SK-N-MC (cell line): ENCODE measurements at regions not wholly inside any gene's neighbourhood (a gene's known extent, or its start where the extent isn't known, plus 50 kb on each side); places are given as distances from the start of the nearest gene placed in this dataset.

Experiments
- DNase-seq: peaks from one replicate; pipeline ENCODE4 v3.0.0-alpha.2; 2011; ENCODE audit warnings: low read depth, low spot score
- H3K27ac ChIP-seq: fragments of 200-600 bp; sonication (generic); 2 replicates; pipeline ENCODE4 v1.5.1; 2016; ENCODE audit warnings: mixed run types
- H3K36me3 ChIP-seq: fragments of 200-600 bp; sonication (generic); 2 replicates; pipeline ENCODE4 v1.6.1; 2017; ENCODE audit warnings: antibody characterized with exemption, low read length, mixed read lengths; ENCODE audit not compliant: insufficient read depth
- H3K4me3 ChIP-seq: fragments of 200-600 bp; sonication (generic); 2 replicates; pipeline ENCODE4 v1.5.1; 2016
- H3K9ac ChIP-seq: fragments of 200-600 bp; sonication (generic); 2 replicates; pipeline ENCODE4 v1.8.0; 2017; ENCODE audit warnings: mixed run types, mixed read lengths; ENCODE audit not compliant: insufficient read length
- H3K9me3 ChIP-seq: fragments of 200-600 bp; sonication (generic); 2 replicates; pipeline ENCODE4 v1.6.1; 2017; ENCODE audit warnings: low read depth, mild to moderate bottlenecking, antibody characterized with exemption, low read length, moderate library complexity, mixed read lengths
- EZH2 ChIP-seq: fragments of 200-600 bp; sonication (generic); IDR thresholded peaks from one replicate; pipeline ENCODE4 v1.6.1; 2017; ENCODE audit warnings: antibody characterized with exemption
- FOXP2 ChIP-seq: optimal IDR thresholded peaks from 2 replicates; pipeline ENCODE3; 2011; ENCODE audit warnings: mild to moderate bottlenecking, moderate library complexity; ENCODE audit not compliant: insufficient read depth; ENCODE audit errors: extremely low read length, control extremely low read depth
- POLR2AphosphoS5 ChIP-seq: IDR thresholded peaks from 2 replicates; pipeline ENCODE4 v1.6.1; 2012; ENCODE audit warnings: mild to moderate bottlenecking, low read depth, low read length, borderline replicate concordance

GRCh38 chr19:27674701-27675100 lies 1538.2 kb downstream of the UQCRFS1 start:
- H3K9me3 ChIP-seq, result no peaks in the 10 kb centered on the region
- H3K9ac ChIP-seq, result no peak overlapping the region
- DNase-seq, result no peak
- TF ChIP-seq FOXP2, result no peak
- TF ChIP-seq EZH2, result no peak
- no peak for TF ChIP-seq POLR2AphosphoS5
- no peaks in the 10 kb centered on the region for H3K36me3 ChIP-seq
- no peak overlapping the region for H3K4me3 ChIP-seq
- no peak overlapping the region for H3K27ac ChIP-seq

- Histone ChIP-seq H3K9me3 (no peaks in the 10 kb centered on the region), H3K36me3 (no peaks in the 10 kb centered on the region), H3K27ac (no peak overlapping the region), H3K9ac (no peak overlapping the region), H3K4me3 (no peak overlapping the region)
- no peak for TF ChIP-seq POLR2AphosphoS5
- no peak for TF ChIP-seq EZH2
- no peak for TF ChIP-seq FOXP2
- no peak for DNase-seq
Measured at GRCh38 chr19:27673986-27674385, 1539.0 kb downstream of the UQCRFS1 start.

GRCh38 chr19:27672309-27673047 lies 1540.5 kb downstream of the UQCRFS1 start:
- TF ChIP-seq FOXP2, result no peak
- no peak for DNase-seq
- no peaks in the 10 kb centered on the region for H3K36me3 ChIP-seq
- no peaks in the 10 kb centered on the region for H3K9me3 ChIP-seq
- H3K27ac ChIP-seq, result no peak overlapping the region
- H3K9ac ChIP-seq, result no peak overlapping the region
- no peak overlapping the region for H3K4me3 ChIP-seq

GRCh38 chr19:27671876-27672275 lies 1541.1 kb downstream of the UQCRFS1 start:
- DNase-seq, result no peak
- Histone ChIP-seq H3K27ac (no peak overlapping the region), H3K36me3 (no peaks in the 10 kb centered on the region), H3K9me3 (no peaks in the 10 kb centered on the region), H3K4me3 (no peak overlapping the region), H3K9ac (no peak overlapping the region)
- TF ChIP-seq FOXP2 (no peak), POLR2AphosphoS5 (no peak), EZH2 (no peak)

GRCh38 chr19:27660428-27660827 lies 1552.5 kb downstream of the UQCRFS1 start:
- DNase-seq, result no peak
- H3K36me3 ChIP-seq, result no peaks in the 10 kb centered on the region
- H3K9me3 ChIP-seq, result no peaks in the 10 kb centered on the region
- no peak overlapping the region for H3K9ac ChIP-seq
- no peak for TF ChIP-seq POLR2AphosphoS5
- TF ChIP-seq FOXP2, result no peak
- no peak for TF ChIP-seq EZH2
- no peak overlapping the region for H3K4me3 ChIP-seq
- no peak overlapping the region for H3K27ac ChIP-seq

- H3K9ac ChIP-seq, result no peak overlapping the region
- H3K4me3 ChIP-seq, result no peak overlapping the region
- H3K27ac ChIP-seq, result no peak overlapping the region
- H3K9me3 ChIP-seq, result no peaks in the 10 kb centered on the region
- no peaks in the 10 kb centered on the region for H3K36me3 ChIP-seq
- no peak for TF ChIP-seq EZH2
- TF ChIP-seq POLR2AphosphoS5, result no peak
- TF ChIP-seq FOXP2, result no peak
- no peak for DNase-seq
Measured at GRCh38 chr19:27657271-27658051, 1555.5 kb downstream of the UQCRFS1 start.

- no peak for TF ChIP-seq FOXP2
- no peak for TF ChIP-seq EZH2
- TF ChIP-seq POLR2AphosphoS5, result no peak
- H3K9ac ChIP-seq, result no peak overlapping the region
- no peaks in the 10 kb centered on the region for H3K9me3 ChIP-seq
- H3K4me3 ChIP-seq, result no peak overlapping the region
- no peak overlapping the region for H3K27ac ChIP-seq
- DNase-seq, result no peak
- H3K36me3 ChIP-seq, result no peaks in the 10 kb centered on the region
Measured at GRCh38 chr19:27654266-27654990, 1558.5 kb downstream of the UQCRFS1 start.

- no peaks in the 10 kb centered on the region for H3K9me3 ChIP-seq
- H3K9ac ChIP-seq, result no peak overlapping the region
- no peak for TF ChIP-seq POLR2AphosphoS5
- TF ChIP-seq FOXP2, result no peak
- TF ChIP-seq EZH2, result no peak
- no peak overlapping the region for H3K27ac ChIP-seq
- no peak overlapping the region for H3K4me3 ChIP-seq
- no peaks in the 10 kb centered on the region for H3K36me3 ChIP-seq
- no peak for DNase-seq
Measured at GRCh38 chr19:27652796-27653195, 1560.2 kb downstream of the UQCRFS1 start.
